GM12878 (cell line): ENCODE measurements at regions not wholly inside any gene's neighbourhood (a gene's known extent, or its start where the extent isn't known, plus 50 kb on each side); places are given as distances from the start of the nearest gene placed in this dataset.

ENCODE experiments used
- HCFC1 ChIP-seq: fragments of 150-350 bp; IDR thresholded peaks from 2 replicates; pipeline ENCODE4 v1.6.1; 2014; ENCODE audit warnings: low read length
- JUNB ChIP-seq: IDR thresholded peaks from 2 replicates; pipeline ENCODE4 v1.6.1; 2016; ENCODE audit warnings: antibody characterized with exemption, mild to moderate bottlenecking
- KLF5 ChIP-seq: fragments of 450-650 bp; IDR thresholded peaks from 2 replicates; pipeline ENCODE4 v1.6.1; 2014; ENCODE audit warnings: mild to moderate bottlenecking; ENCODE audit not compliant: partially characterized antibody
- POLR2AphosphoS2 ChIP-seq: IDR thresholded peaks from 2 replicates; pipeline ENCODE4 v1.6.1; 2011; ENCODE audit warnings: low read depth, mild to moderate bottlenecking, low read length, improper control_type of control experiment, moderate library complexity
- YBX1 ChIP-seq: fragments of 450-650 bp; IDR thresholded peaks from 2 replicates; pipeline ENCODE4 v1.6.1; 2016; ENCODE audit warnings: antibody characterized with exemption
- TF ChIP-seq, protein P1 (sequence below): fragments of 450-650 bp; conservative IDR thresholded peaks from 2 replicates; pipeline ENCODE4 v1.6.1; 2017; ENCODE audit warnings: mild to moderate bottlenecking, moderate library complexity
- TF ChIP-seq, protein P2 (sequence below): fragments of 450-650 bp; IDR thresholded peaks from 2 replicates; pipeline ENCODE4 v1.6.1; 2017; ENCODE audit warnings: borderline replicate concordance
- TF ChIP-seq, protein P3 (sequence below): IDR thresholded peaks from 2 replicates; pipeline ENCODE4 v1.6.1; 2012; ENCODE audit warnings: low read depth, low read length, improper control_type of control experiment
- TF ChIP-seq, protein P4 (sequence below): fragments of 450-650 bp; formaldehyde crosslinking; IDR thresholded peaks from 2 replicates; pipeline ENCODE4 v1.4.0; 2022; ENCODE audit warnings: mild to moderate bottlenecking, moderate library complexity

DNA sequence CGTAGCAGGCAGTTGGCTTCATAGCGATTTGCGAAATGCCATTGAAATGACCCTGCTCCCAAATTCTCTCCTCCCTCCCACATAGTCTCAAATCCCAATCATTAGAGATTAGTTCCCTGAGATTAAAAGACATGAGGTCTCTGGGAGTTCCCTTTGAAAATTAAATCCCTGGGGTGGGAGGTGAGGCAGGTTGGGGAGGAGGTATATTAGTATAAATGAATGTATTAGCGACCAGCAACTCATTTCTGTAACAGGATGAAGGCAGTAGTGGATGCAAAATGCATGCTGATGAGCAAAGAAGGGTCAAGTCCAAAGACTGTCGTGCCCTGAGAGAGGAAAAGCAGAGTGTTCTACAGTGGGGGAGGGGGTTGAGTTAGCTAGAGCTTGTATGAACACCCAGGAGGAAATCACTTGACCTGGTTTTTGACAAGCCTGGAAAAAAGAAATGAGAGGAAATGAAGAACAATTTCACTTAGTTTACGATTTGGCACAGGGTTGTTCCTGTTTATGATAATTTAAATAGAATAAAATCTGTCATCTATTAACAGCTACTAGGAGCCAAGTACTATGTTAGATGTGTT lies 79.6 kb upstream of the MTPN start (continued):
- TF ChIP-seq, protein P1, sequence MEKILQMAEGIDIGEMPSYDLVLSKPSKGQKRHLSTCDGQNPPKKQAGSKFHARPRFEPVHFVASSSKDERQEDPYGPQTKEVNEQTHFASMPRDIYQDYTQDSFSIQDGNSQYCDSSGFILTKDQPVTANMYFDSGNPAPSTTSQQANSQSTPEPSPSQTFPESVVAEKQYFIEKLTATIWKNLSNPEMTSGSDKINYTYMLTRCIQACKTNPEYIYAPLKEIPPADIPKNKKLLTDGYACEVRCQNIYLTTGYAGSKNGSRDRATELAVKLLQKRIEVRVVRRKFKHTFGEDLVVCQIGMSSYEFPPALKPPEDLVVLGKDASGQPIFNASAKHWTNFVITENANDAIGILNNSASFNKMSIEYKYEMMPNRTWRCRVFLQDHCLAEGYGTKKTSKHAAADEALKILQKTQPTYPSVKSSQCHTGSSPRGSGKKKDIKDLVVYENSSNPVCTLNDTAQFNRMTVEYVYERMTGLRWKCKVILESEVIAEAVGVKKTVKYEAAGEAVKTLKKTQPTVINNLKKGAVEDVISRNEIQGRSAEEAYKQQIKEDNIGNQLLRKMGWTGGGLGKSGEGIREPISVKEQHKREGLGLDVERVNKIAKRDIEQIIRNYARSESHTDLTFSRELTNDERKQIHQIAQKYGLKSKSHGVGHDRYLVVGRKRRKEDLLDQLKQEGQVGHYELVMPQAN = no peak
- TF ChIP-seq, protein P2, sequence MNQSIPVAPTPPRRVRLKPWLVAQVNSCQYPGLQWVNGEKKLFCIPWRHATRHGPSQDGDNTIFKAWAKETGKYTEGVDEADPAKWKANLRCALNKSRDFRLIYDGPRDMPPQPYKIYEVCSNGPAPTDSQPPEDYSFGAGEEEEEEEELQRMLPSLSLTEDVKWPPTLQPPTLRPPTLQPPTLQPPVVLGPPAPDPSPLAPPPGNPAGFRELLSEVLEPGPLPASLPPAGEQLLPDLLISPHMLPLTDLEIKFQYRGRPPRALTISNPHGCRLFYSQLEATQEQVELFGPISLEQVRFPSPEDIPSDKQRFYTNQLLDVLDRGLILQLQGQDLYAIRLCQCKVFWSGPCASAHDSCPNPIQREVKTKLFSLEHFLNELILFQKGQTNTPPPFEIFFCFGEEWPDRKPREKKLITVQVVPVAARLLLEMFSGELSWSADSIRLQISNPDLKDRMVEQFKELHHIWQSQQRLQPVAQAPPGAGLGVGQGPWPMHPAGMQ = no peak
- no peak for TF ChIP-seq JUNB
- TF ChIP-seq, protein P3, sequence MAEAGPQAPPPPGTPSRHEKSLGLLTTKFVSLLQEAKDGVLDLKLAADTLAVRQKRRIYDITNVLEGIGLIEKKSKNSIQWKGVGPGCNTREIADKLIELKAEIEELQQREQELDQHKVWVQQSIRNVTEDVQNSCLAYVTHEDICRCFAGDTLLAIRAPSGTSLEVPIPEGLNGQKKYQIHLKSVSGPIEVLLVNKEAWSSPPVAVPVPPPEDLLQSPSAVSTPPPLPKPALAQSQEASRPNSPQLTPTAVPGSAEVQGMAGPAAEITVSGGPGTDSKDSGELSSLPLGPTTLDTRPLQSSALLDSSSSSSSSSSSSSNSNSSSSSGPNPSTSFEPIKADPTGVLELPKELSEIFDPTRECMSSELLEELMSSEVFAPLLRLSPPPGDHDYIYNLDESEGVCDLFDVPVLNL = no peak
- no peak for TF ChIP-seq KLF5
- TF ChIP-seq YBX1 = no peak
- TF ChIP-seq, protein P4, sequence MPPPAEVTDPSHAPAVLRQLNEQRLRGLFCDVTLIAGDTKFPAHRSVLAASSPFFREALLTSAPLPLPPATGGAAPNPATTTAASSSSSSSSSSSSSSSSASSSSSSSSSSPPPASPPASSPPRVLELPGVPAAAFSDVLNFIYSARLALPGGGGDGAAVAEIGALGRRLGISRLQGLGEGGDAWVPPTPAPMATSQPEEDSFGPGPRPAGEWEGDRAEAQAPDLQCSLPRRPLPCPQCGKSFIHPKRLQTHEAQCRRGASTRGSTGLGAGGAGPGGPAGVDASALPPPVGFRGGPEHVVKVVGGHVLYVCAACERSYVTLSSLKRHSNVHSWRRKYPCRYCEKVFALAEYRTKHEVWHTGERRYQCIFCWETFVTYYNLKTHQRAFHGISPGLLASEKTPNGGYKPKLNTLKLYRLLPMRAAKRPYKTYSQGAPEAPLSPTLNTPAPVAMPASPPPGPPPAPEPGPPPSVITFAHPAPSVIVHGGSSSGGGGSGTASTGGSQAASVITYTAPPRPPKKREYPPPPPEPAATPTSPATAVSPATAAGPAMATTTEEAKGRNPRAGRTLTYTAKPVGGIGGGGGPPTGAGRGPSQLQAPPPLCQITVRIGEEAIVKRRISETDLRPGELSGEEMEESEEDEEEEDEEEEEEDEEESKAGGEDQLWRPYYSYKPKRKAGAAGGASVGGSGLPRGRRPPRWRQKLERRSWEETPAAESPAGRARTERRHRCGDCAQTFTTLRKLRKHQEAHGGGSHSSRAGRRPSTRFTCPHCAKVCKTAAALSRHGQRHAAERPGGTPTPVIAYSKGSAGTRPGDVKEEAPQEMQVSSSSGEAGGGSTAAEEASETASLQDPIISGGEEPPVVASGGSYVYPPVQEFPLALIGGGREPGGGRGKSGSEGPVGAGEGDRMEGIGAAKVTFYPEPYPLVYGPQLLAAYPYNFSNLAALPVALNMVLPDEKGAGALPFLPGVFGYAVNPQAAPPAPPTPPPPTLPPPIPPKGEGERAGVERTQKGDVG (CRISPR knock-in tag) = no peak
- TF ChIP-seq HCFC1 = no peak
- no peak for TF ChIP-seq POLR2AphosphoS2
- TF ChIP-seq, all 136 proteins: peak for 0
